SU-DHL-6 (cell line): ENCODE measurements at regions not wholly inside any gene's neighbourhood (a gene's known extent, or its start where the extent isn't known, plus 50 kb on each side); places are given as distances from the start of the nearest gene placed in this dataset.

Source experiments
- H2AFZ ChIP-seq: fragments of 200-600 bp; sonication (generic); 2 replicates; pipeline ENCODE4 v1.6.1; 2014; ENCODE audit warnings: low read depth, mild to moderate bottlenecking, moderate library complexity, mixed read lengths, antibody characterized with exemption, low read length; ENCODE audit not compliant: severe bottlenecking
- H3F3A ChIP-seq: fragments of 200-600 bp; shearing (Covaris generic); 2 replicates; pipeline ENCODE4 v1.6.0; 2016; ENCODE audit warnings: antibody characterized with exemption, mild to moderate bottlenecking; ENCODE audit not compliant: insufficient read depth
- H3K27ac ChIP-seq: fragments of 200-600 bp; sonication (generic); 2 replicates; pipeline ENCODE4 v1.5.1; 2016; ENCODE audit warnings: low read depth, mild to moderate bottlenecking, low read length, moderate library complexity, mixed read lengths
- H3K27me3 ChIP-seq: fragments of 200-600 bp; sonication (generic), shearing (Covaris generic); 2 replicates; pipeline ENCODE4 v1.6.0; 2014; ENCODE audit warnings: mild to moderate bottlenecking, low read length
- H3K36me3 ChIP-seq: fragments of 200-600 bp; sonication (generic); 2 replicates; pipeline ENCODE4 v1.6.1; 2014; ENCODE audit warnings: mild to moderate bottlenecking, low read length, mixed read lengths
- H3K4me2 ChIP-seq: fragments of 300-600, 200-600 bp; shearing (Covaris generic), sonication (generic); 2 replicates; pipeline ENCODE4 v1.6.0; 2014; ENCODE audit warnings: low read length, low read depth, mild to moderate bottlenecking; ENCODE audit not compliant: poor library complexity, severe bottlenecking
- H3K4me3 ChIP-seq: fragments of 200-600 bp; sonication (generic); 2 replicates; pipeline ENCODE4 v1.5.1; 2014; ENCODE audit warnings: antibody characterized with exemption, low read length, mild to moderate bottlenecking, mixed read lengths; ENCODE audit not compliant: insufficient read depth, poor library complexity, severe bottlenecking
- H3K79me2 ChIP-seq: fragments of 200-600 bp; sonication (generic); 2 replicates; pipeline ENCODE4 v1.6.1; 2014; ENCODE audit warnings: mild to moderate bottlenecking, low read length, moderate library complexity; ENCODE audit not compliant: insufficient read depth
- H3K9ac ChIP-seq: fragments of 200-600 bp; sonication (generic); 2 replicates; pipeline ENCODE4 v1.7.0; 2014; ENCODE audit warnings: mild to moderate bottlenecking, low read length
- H3K9me2 ChIP-seq: fragments of 200-600 bp; sonication (generic); replicated peaks from 2 replicates; pipeline ENCODE4 v1.6.1; 2014; ENCODE audit warnings: low read length; ENCODE audit not compliant: insufficient read depth
- H3K9me3 ChIP-seq: fragments of 200-600 bp; sonication (generic); 2 replicates; pipeline ENCODE4 v1.6.1; 2014; ENCODE audit warnings: low read length, mixed read lengths; ENCODE audit not compliant: insufficient read depth
- H4K20me1 ChIP-seq: fragments of 200-600 bp; sonication (generic); 2 replicates; pipeline ENCODE4 v1.6.1; 2014; ENCODE audit warnings: low read depth, mild to moderate bottlenecking, antibody characterized with exemption, low read length, moderate library complexity, mixed read lengths
- EZH2phosphoT487 ChIP-seq: fragments of 200-600 bp; sonication (generic), shearing (Covaris generic); conservative IDR thresholded peaks from 2 replicates; pipeline ENCODE4 v1.6.1; 2018; ENCODE audit warnings: mild to moderate bottlenecking, antibody characterized with exemption, low read length, moderate library complexity, mixed read lengths
- TF ChIP-seq, protein P1 (sequence below): fragments of 200-600 bp; sonication (generic); IDR thresholded peaks from one replicate; pipeline ENCODE4 v1.5.1; 2017; ENCODE audit warnings: antibody characterized with exemption, mild to moderate bottlenecking, low read length, moderate library complexity; ENCODE audit not compliant: insufficient read depth, poor library complexity, severe bottlenecking

DNA sequence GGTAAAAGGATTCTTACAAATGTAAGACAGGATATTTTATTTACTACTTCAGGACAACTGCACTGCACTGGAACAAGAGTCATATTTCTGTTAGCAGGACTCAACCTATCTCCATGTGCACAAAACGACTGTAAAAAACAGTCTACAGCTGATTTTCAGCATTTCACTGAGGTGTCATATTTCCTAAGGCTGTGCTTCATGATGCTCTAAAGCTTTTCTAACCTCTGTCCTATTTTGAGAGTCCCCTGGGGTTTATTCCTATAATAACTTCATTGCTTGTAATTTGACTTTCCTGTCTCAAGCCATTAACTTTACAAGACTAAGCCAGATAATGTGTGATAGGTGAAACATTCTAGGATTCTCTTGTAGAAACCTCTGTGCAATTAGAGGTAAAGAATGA, 472.3 kb downstream of the HINT1 start:
- Histone ChIP-seq H3K9ac (no peak overlapping the region), H3K36me3 (no peaks in the 10 kb centered on the region), H3K9me3 (no peaks in the 10 kb centered on the region), H3K9me2 (no peaks in the 10 kb centered on the region), H3K4me2 (no peak overlapping the region), H3K27ac (no peak overlapping the region), H4K20me1 (no peaks in the 10 kb centered on the region), H3K79me2 (no peaks in the 10 kb centered on the region), H3F3A (no peaks in the 10 kb centered on the region), H2AFZ (no peak overlapping the region), H3K4me3 (no peak overlapping the region), H3K27me3 (no peaks in the 10 kb centered on the region)
- TF ChIP-seq, protein P1, sequence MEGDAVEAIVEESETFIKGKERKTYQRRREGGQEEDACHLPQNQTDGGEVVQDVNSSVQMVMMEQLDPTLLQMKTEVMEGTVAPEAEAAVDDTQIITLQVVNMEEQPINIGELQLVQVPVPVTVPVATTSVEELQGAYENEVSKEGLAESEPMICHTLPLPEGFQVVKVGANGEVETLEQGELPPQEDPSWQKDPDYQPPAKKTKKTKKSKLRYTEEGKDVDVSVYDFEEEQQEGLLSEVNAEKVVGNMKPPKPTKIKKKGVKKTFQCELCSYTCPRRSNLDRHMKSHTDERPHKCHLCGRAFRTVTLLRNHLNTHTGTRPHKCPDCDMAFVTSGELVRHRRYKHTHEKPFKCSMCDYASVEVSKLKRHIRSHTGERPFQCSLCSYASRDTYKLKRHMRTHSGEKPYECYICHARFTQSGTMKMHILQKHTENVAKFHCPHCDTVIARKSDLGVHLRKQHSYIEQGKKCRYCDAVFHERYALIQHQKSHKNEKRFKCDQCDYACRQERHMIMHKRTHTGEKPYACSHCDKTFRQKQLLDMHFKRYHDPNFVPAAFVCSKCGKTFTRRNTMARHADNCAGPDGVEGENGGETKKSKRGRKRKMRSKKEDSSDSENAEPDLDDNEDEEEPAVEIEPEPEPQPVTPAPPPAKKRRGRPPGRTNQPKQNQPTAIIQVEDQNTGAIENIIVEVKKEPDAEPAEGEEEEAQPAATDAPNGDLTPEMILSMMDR, result no peak
- TF ChIP-seq EZH2phosphoT487, result no peak

DNA sequence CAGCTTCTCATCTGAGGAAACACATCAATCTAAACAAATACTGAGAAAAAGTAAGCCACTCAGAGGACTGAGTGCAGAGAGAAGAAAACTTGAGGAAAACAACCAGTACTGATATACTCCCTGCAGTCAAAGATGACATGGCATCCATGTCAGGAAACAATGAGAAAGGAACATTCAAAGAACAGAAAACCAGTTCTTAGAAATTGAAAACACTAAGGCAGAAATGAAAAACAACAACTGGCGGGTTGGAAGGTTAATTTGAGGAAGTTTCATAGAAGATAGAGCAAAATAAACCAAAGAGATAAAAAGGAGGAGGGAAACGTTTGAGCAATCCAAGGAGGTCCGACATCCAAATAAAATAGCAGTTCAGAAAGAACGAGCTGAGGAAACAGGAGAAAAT, 475.2 kb downstream of the HINT1 start:
- Histone ChIP-seq H3K4me2 (no peak overlapping the region), H4K20me1 (no peaks in the 10 kb centered on the region), H3K9ac (no peak overlapping the region), H3K9me2 (no peaks in the 10 kb centered on the region), H3K27me3 (no peaks in the 10 kb centered on the region), H3K4me3 (no peak overlapping the region), H3K9me3 (no peaks in the 10 kb centered on the region), H3K27ac (no peak overlapping the region), H3K36me3 (no peaks in the 10 kb centered on the region), H3F3A (no peaks in the 10 kb centered on the region), H2AFZ (no peak overlapping the region), H3K79me2 (no peaks in the 10 kb centered on the region)
- TF ChIP-seq, protein P1, result no peak
- no peak for TF ChIP-seq EZH2phosphoT487

GRCh38 chr5:130687085-130687733, 477.8 kb downstream of the HINT1 start:
- H3K27me3 ChIP-seq, result no peaks in the 10 kb centered on the region
- no peaks in the 10 kb centered on the region for H3F3A ChIP-seq
- no peaks in the 10 kb centered on the region for H3K9me3 ChIP-seq
- no peaks in the 10 kb centered on the region for H3K79me2 ChIP-seq
- H3K9ac ChIP-seq, result no peak overlapping the region
- no peaks in the 10 kb centered on the region for H3K36me3 ChIP-seq
- no peak overlapping the region for H3K27ac ChIP-seq
- H3K4me3 ChIP-seq, result no peak overlapping the region
- no peak overlapping the region for H3K4me2 ChIP-seq
- H4K20me1 ChIP-seq, result no peaks in the 10 kb centered on the region
- no peak overlapping the region for H2AFZ ChIP-seq
- no peak for TF ChIP-seq EZH2phosphoT487
- TF ChIP-seq, protein P1, result no peak
- H3K9me2 ChIP-seq, result no peaks in the 10 kb centered on the region
